HL-60 (cell line): ENCODE measurements at regions not wholly inside any gene's neighbourhood (a gene's known extent, or its start where the extent isn't known, plus 50 kb on each side); places are given as distances from the start of the nearest gene placed in this dataset.

Source experiments
- DNase-seq, 2 experiments: peaks; one replicate each; pipeline ENCODE4 v3.0.0-alpha.2; 2010 to 2020; ENCODE audit warnings: low read depth in 1 of 2, low spot score in 1 of 2
- H3K27ac ChIP-seq: fragments of 250-450 bp; sonication (Bioruptor Pico); replicated peaks from 2 replicates; pipeline ENCODE4 v1.5.1; 2020; ENCODE audit warnings: mild to moderate bottlenecking, moderate library complexity
- H3K27me3 ChIP-seq: fragments of 250-450 bp; sonication (Bioruptor Pico); 2 replicates; pipeline ENCODE4 v1.5.1; 2021; ENCODE audit warnings: mild to moderate bottlenecking, moderate library complexity; ENCODE audit not compliant: insufficient read depth, poor library complexity, severe bottlenecking
- H3K4me3 ChIP-seq: replicated peaks from 2 replicates; pipeline ENCODE4 v1.5.1; 2011; ENCODE audit warnings: mild to moderate bottlenecking, control low read depth, low read length; ENCODE audit not compliant: insufficient read depth
- CTCF ChIP-seq: IDR thresholded peaks from one replicate; pipeline ENCODE4 v1.5.1; 2011; ENCODE audit warnings: low read length, control low read depth, inconsistent platforms; ENCODE audit not compliant: insufficient read depth
- GABPA ChIP-seq: IDR thresholded peaks from 2 replicates; pipeline ENCODE4 v1.6.1; 2012; ENCODE audit warnings: low read depth
- POLR2AphosphoS5 ChIP-seq: IDR thresholded peaks from 2 replicates; pipeline ENCODE4 v1.6.1; 2012; ENCODE audit warnings: low read depth
- SPI1 ChIP-seq: IDR thresholded peaks from 2 replicates; pipeline ENCODE4 v1.6.1; 2012; ENCODE audit warnings: low read depth, mild to moderate bottlenecking, borderline replicate concordance
- TF ChIP-seq, protein P1 (sequence below): IDR thresholded peaks from 2 replicates; pipeline ENCODE4 v1.6.1; 2012; ENCODE audit warnings: low read depth; ENCODE audit not compliant: insufficient replicate concordance

- no peak for TF ChIP-seq CTCF
- TF ChIP-seq, protein P1, sequence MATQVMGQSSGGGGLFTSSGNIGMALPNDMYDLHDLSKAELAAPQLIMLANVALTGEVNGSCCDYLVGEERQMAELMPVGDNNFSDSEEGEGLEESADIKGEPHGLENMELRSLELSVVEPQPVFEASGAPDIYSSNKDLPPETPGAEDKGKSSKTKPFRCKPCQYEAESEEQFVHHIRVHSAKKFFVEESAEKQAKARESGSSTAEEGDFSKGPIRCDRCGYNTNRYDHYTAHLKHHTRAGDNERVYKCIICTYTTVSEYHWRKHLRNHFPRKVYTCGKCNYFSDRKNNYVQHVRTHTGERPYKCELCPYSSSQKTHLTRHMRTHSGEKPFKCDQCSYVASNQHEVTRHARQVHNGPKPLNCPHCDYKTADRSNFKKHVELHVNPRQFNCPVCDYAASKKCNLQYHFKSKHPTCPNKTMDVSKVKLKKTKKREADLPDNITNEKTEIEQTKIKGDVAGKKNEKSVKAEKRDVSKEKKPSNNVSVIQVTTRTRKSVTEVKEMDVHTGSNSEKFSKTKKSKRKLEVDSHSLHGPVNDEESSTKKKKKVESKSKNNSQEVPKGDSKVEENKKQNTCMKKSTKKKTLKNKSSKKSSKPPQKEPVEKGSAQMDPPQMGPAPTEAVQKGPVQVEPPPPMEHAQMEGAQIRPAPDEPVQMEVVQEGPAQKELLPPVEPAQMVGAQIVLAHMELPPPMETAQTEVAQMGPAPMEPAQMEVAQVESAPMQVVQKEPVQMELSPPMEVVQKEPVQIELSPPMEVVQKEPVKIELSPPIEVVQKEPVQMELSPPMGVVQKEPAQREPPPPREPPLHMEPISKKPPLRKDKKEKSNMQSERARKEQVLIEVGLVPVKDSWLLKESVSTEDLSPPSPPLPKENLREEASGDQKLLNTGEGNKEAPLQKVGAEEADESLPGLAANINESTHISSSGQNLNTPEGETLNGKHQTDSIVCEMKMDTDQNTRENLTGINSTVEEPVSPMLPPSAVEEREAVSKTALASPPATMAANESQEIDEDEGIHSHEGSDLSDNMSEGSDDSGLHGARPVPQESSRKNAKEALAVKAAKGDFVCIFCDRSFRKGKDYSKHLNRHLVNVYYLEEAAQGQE, result no peak
- TF ChIP-seq POLR2AphosphoS5, result no peak
- no peak for TF ChIP-seq SPI1
- TF ChIP-seq GABPA, result no peak
- no peak for DNase-seq
- no peak overlapping the region for H3K4me3 ChIP-seq
- no peaks in the 10 kb centered on the region for H3K27me3 ChIP-seq
- H3K27ac ChIP-seq, result no peak overlapping the region
These were observed 605.3 kb upstream of the SLC10A2 start for GRCh38 chr13:103671547-103671946.

DNA sequence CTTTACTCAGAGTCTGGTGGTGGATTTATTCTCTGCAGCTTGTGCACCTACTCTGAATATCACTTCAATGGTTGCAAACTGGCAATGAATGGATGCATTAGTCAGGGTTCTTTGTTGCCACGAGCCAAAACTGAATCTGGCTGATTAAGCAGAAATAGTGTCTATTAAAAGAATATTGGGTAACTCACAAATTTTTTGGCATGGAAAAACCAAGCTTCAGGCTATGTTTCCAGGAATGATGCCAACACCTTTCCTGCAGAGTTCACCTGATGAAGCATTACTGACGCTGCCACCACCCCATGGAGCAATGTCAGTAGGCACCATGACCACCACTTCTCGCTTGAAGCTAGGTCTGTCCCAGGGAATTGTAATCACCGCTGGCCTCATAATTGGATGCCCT is 597.8 kb upstream of the SLC10A2 start:
- no peaks in the 10 kb centered on the region for H3K27me3 ChIP-seq
- no peak overlapping the region for H3K27ac ChIP-seq
- no peak for DNase-seq
- TF ChIP-seq CTCF, result no peak
- no peak for TF ChIP-seq GABPA
- H3K4me3 ChIP-seq, result no peak overlapping the region

DNA sequence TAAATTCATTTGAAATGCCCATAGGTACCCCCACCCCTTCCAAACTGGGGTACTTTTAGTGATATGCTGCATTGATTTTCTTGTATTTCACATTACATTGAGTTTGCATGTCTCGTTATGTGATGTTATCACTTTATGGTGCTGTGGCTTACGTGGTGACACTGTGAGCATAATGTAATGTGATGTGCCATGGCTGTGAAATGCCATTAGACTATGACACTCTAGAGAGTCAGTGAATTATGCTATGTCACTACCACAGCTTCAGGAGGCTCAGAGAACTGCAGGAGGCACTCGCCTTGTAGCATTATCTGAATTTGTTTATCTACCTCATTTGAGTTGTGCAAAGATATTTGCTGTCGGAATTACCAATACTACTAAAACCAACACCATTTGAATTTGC is 590.1 kb upstream of the SLC10A2 start:
- Histone ChIP-seq H3K27ac (no peak overlapping the region), H3K27me3 (no peaks in the 10 kb centered on the region), H3K4me3 (no peak overlapping the region)
- TF ChIP-seq GABPA (no peak), SPI1 (no peak), CTCF (no peak), POLR2AphosphoS5 (no peak)
- TF ChIP-seq, protein P1, result no peak
- DNase-seq, result no peak

GRCh38 chr13:103640606-103641005 is 574.4 kb upstream of the SLC10A2 start:
- TF ChIP-seq SPI1 (no peak), GABPA (no peak), CTCF (no peak)
- TF ChIP-seq, protein P1, result no peak
- no peak for DNase-seq
- no peak overlapping the region for H3K27ac ChIP-seq
- H3K4me3 ChIP-seq, result no peak overlapping the region
- no peaks in the 10 kb centered on the region for H3K27me3 ChIP-seq
